A673 (cell line): ENCODE measurements at regions not wholly inside any gene's neighbourhood (a gene's known extent, or its start where the extent isn't known, plus 50 kb on each side); places are given as distances from the start of the nearest gene placed in this dataset.

Source experiments
- BruUV-seq: library from RNA; stranded (reverse); fragments of 400-500 nt; replicated peaks from 2 replicates; lab custom pipeline; 2021; lab: Mats Ljungman, UMichigan
- CTCF ChIA-PET: fragments of 300-600 bp; sonication (Branson Sonifier 250); formaldehyde crosslinking; loops from one replicate; lab custom pipeline; 2022; ENCODE audit warnings: antibody characterized with exemption; lab: Charles Lee
- POLR2A ChIA-PET: fragments of 300-600 bp; sonication (Branson Sonifier 250); formaldehyde crosslinking; loops from one replicate; lab custom pipeline; 2022; ENCODE audit warnings: antibody characterized with exemption; ENCODE audit not compliant: low non-redundant PET; lab: Charles Lee
- DNase-seq: peaks from one replicate; pipeline ENCODE4 v3.0.0-alpha.2; 2015; ENCODE audit warnings: low spot score
- H3K27ac ChIP-seq: fragments of 200-600 bp; sonication (generic); 2 replicates; pipeline ENCODE4 v1.5.1; 2016; ENCODE audit warnings: mixed run types, low read depth, mild to moderate bottlenecking, mixed read lengths, antibody characterized with exemption, low read length; ENCODE audit not compliant: poor library complexity, severe bottlenecking
- H3K27me3 ChIP-seq: fragments of 200-600 bp; sonication (generic); replicated peaks from 2 replicates; pipeline ENCODE4 v1.6.1; 2017; ENCODE audit warnings: mixed run types, low read depth, mild to moderate bottlenecking, mixed read lengths, antibody characterized with exemption, low read length; ENCODE audit not compliant: insufficient read depth, poor library complexity
- H3K36me3 ChIP-seq: fragments of 200-600 bp; sonication (generic); 2 replicates; pipeline ENCODE4 v1.6.1; 2016; ENCODE audit warnings: mixed run types, mild to moderate bottlenecking, mixed read lengths, antibody characterized with exemption, low read length; ENCODE audit not compliant: insufficient read depth, poor library complexity, severe bottlenecking
- H3K4me1 ChIP-seq: fragments of 200-600 bp; sonication (generic); 2 replicates; pipeline ENCODE4 v1.6.1; 2017; ENCODE audit warnings: mixed run types, mild to moderate bottlenecking, mixed read lengths, antibody characterized with exemption, low read length; ENCODE audit not compliant: insufficient read depth, poor library complexity, severe bottlenecking
- H3K4me3 ChIP-seq: fragments of 200-600 bp; sonication (generic); 2 replicates; pipeline ENCODE4 v1.5.1; 2016; ENCODE audit warnings: low read depth, mixed run types, mild to moderate bottlenecking, mixed read lengths, low read length; ENCODE audit not compliant: poor library complexity, severe bottlenecking
- H3K9me3 ChIP-seq: fragments of 200-600 bp; sonication (generic); 2 replicates; pipeline ENCODE4 v1.6.1; 2016; ENCODE audit warnings: mixed run types, low read depth, mild to moderate bottlenecking, mixed read lengths, antibody characterized with exemption, low read length; ENCODE audit not compliant: poor library complexity, severe bottlenecking
- CTCF ChIP-seq: fragments of 300-800, 200-600 bp; sonication (generic); conservative IDR thresholded peaks from 2 replicates; pipeline ENCODE4 v1.5.1; 2017; ENCODE audit warnings: low read depth, mild to moderate bottlenecking, antibody characterized with exemption, low read length, moderate library complexity, mixed read lengths
- EZH2 ChIP-seq: fragments of 200-600 bp; sonication (generic); IDR thresholded peaks from 2 replicates; pipeline ENCODE4 v1.6.1; 2017; ENCODE audit warnings: borderline replicate concordance, low read depth, mild to moderate bottlenecking, mixed read lengths, antibody characterized with exemption, low read length; ENCODE audit not compliant: poor library complexity, severe bottlenecking
- intact Hi-C: fragments of 100-400 bp; cut with micrococcal nuclease; formaldehyde crosslinking; loops from one replicate; pipeline ENCODE4 v1.10.0; 2022; ENCODE audit not compliant: unreplicated experiment

GRCh38 chr15:25931851-25932250, 68.7 kb upstream of the ATP10A start:
- BruUV-seq: no TSS peak
- ChIA-PET CTCF (no interaction called here), POLR2A (no interaction called here)
- H3K27ac ChIP-seq: no peak overlapping the region
- no peak for DNase-seq
- H3K4me3 ChIP-seq: no peak overlapping the region
- H3K36me3 ChIP-seq: no peaks in the 10 kb centered on the region
- no peaks in the 10 kb centered on the region for H3K4me1 ChIP-seq
- H3K9me3 ChIP-seq: peaks cover 24% of the 10 kb centered on the region
- intact Hi-C loops: no loop called here
- no peak for TF ChIP-seq EZH2
- H3K27me3 ChIP-seq: no peaks in the 10 kb centered on the region

- no peaks in the 10 kb centered on the region for H3K4me1 ChIP-seq
- POLR2A ChIA-PET: no interaction called here
- peaks cover 31% of the 10 kb centered on the region for H3K9me3 ChIP-seq
- BruUV-seq: no TSS peak
- intact Hi-C loops: no loop called here
- no peaks in the 10 kb centered on the region for H3K36me3 ChIP-seq
- no peak overlapping the region for H3K27ac ChIP-seq
- TF ChIP-seq CTCF (no peak), EZH2 (no peak)
- no peak for DNase-seq
- H3K4me3 ChIP-seq: no peak overlapping the region
- H3K27me3 ChIP-seq: no peaks in the 10 kb centered on the region
- CTCF ChIA-PET: no interaction called here
These were observed 67.8 kb upstream of the ATP10A start for GRCh38 chr15:25930931-25931330.
